Anterior cingulate cortex (tissue), 58 donors: ENCODE measurements at regions not wholly inside any gene's neighbourhood (a gene's known extent, or its start where the extent isn't known, plus 50 kb on each side); places are given as distances from the start of the nearest gene placed in this dataset.
"Not testable (repeated sequence)": the region's sequence is repeated elsewhere in the genome, so short reads cannot be mapped to it uniquely, and the experiment has no call there.

ENCODE experiments used
- DNase-seq, 58 donors: peaks; one replicate each; lab custom pipeline; 2025; lab: John Stamatoyannopoulos, UW

GRCh38 chr15:66993874-66994696, 71.3 kb upstream of the SMAD3 start:
- DNase-seq, result no peak

- DNase-seq, result no peak
These were observed 70.3 kb upstream of the SMAD3 start for GRCh38 chr15:66994927-66995656.

- DNase-seq, result no peak
These were observed 69.3 kb upstream of the SMAD3 start for GRCh38 chr15:66996094-66996493.

- DNase-seq, result no peak
These were observed 68.2 kb upstream of the SMAD3 start for GRCh38 chr15:66997212-66997611.

- not testable (repeated sequence) for DNase-seq
These were observed 67.2 kb upstream of the SMAD3 start for GRCh38 chr15:66998234-66998633.

- no peak for DNase-seq
These were observed 66.1 kb upstream of the SMAD3 start for GRCh38 chr15:66999046-66999968.

GRCh38 chr15:67000896-67001295, 64.5 kb upstream of the SMAD3 start:
- no peak for DNase-seq

GRCh38 chr15:67002368-67002767, 63.0 kb upstream of the SMAD3 start:
- DNase-seq, result no peak

- no peak for DNase-seq
These were observed 61.8 kb upstream of the SMAD3 start for GRCh38 chr15:67003586-67003985.

GRCh38 chr15:67004142-67004541, 61.3 kb upstream of the SMAD3 start:
- DNase-seq, result no peak

GRCh38 chr15:67005294-67005996, 60.0 kb upstream of the SMAD3 start:
- DNase-seq, result no peak

- DNase-seq, result no peak
These were observed 59.0 kb upstream of the SMAD3 start for GRCh38 chr15:67006083-67007065.

GRCh38 chr15:67009576-67010569, 55.5 kb upstream of the SMAD3 start:
- DNase-seq, result no peak

GRCh38 chr15:67010898-67011616, 54.3 kb upstream of the SMAD3 start:
- DNase-seq, result no peak

- no peak for DNase-seq
These were observed 53.8 kb upstream of the SMAD3 start for GRCh38 chr15:67011617-67012005.

- no peak for DNase-seq
These were observed 51.7 kb upstream of the SMAD3 start for GRCh38 chr15:67013696-67014095.
